Stimulated activated CD4-positive, alpha-beta T cell treated with anti-CD3 and anti-CD28 coated beads, Interleukin-4, amount 100 ng/mL, for 24 hours (primary cell): ENCODE measurements at regions not wholly inside any gene's neighbourhood (a gene's known extent, or its start where the extent isn't known, plus 50 kb on each side); places are given as distances from the start of the nearest gene placed in this dataset.

Experiments used
- DNase-seq: peaks from one replicate; pipeline ENCODE4 v3.0.0-alpha.2; 2020

- no peak for DNase-seq
Observed at GRCh38 chr6:126091466-126091865, 105.1 kb downstream of the TRMT11 start.

DNA sequence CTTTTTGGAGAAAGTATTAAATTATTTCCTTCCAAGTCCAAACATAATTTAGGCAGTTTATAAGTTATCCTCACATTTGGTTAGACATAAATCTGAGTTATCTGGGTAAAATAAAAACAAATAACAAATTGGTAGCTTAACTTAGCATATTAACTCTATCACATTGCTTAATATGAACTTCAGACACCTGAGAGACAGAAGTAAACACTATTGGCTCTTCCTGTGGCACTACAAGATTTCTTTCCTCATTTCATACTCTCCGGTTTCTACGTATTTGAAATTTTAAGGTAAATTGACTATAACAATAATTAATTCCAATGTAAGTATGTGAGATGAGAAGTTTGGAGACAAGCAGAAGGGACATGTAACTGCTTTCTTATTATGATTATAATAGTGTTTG lies 106.8 kb downstream of the TRMT11 start:
- no peak for DNase-seq

- DNase-seq: no peak
Observed at GRCh38 chr6:126094411-126094810, 108.1 kb downstream of the TRMT11 start.

DNA sequence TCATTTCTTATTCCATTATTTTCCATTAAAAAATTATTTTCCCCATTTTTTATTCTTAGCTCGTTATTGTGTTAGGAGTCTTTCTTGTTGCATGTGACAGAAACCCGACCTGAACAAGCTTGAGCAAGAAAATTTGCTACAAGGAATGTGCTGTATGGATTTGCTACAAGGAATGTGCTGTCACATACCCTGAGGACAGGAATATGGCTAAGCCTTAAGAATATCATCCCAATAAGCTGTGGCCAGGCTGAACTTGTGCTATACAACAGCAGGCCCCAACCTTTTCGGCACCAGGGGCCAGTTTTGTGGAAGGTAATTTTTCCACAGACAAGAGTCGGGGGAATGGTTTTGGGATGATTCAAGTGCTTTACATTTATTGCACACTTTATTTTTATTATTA lies 114.0 kb downstream of the TRMT11 start:
- no peak for DNase-seq

- no peak for DNase-seq
Observed at GRCh38 chr6:126102358-126102757, 116.0 kb downstream of the TRMT11 start.

DNA sequence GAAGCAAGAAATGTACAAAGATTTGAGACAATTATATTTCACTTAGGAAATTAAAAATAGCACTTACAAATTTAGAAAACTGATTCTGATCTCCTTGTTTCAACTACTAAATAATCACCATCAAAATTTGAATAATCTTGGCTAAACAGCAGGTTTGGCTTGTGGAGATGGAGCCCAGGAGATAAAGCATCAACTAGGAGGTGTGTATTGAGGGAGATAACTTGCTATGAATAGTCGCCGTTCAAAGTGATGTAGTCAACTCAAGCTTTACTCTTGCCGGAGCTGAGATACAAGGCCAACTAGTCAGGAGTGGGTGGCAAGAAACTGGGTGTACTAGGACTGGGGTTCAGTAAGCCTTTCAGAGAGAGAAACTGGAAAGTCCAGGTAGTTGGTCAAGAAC lies 117.7 kb downstream of the TRMT11 start:
- DNase-seq: no peak

DNA sequence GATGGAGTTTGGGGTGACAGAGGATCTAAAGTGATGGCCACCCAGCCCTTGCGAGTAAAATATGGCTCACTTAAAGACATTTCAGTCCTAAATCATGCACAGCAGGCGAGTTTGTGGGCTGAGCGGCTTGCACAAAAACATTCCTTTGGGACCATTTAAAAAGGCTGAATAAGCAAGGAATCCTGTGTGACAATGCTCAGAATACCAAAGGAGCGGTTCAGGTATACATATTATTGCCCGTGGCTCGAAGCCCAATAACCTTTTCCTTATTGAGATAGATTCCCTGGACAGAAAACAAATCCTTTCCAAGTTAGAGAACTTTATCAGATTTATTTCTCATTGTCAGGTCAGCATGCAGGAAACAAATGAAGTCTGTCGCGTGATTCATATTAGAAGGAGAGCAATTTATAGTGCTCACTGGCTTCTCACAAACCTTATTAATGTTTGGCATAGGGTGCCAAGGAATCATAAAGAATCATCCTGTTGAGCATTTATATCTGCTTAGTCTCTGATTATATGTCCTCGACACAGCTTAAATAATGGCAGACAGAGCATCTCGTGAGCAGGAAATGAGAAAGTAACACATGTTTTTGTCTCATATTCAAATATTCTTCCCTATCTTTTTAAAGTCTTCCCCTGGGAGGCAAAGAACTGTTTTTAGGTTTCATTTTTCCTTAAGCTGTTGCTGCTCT lies 121.3 kb downstream of the TRMT11 start:
- DNase-seq: no peak

- no peak for DNase-seq
Observed at GRCh38 chr6:126110512-126111270, 124.4 kb downstream of the TRMT11 start.

GRCh38 chr6:126111327-126111726 lies 125.0 kb downstream of the TRMT11 start:
- no peak for DNase-seq

- no peak for DNase-seq
Observed at GRCh38 chr6:126112171-126112632, 125.9 kb downstream of the TRMT11 start.

DNA sequence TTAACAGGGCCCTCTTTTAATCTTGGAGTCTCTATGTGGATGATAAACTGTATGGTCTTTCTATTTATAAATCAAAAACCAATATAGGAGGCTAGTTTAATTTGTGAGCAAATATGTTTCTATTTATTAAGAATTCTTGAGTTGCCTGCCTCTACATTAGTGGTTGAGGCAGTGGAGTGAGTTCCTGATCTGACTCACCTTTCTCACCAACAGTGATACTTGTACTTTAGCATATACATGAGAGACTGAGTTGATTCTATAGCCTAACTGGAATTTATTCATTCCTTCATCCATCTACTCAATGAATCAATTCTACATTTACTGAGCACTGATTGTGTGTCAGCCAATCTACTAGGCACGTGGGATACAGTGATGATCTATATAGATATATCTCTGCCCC lies 126.9 kb downstream of the TRMT11 start:
- no peak for DNase-seq

GRCh38 chr6:126117251-126117650 lies 130.9 kb downstream of the TRMT11 start:
- no peak for DNase-seq

GRCh38 chr6:126118058-126118755 lies 131.9 kb downstream of the TRMT11 start:
- DNase-seq: no peak

DNA sequence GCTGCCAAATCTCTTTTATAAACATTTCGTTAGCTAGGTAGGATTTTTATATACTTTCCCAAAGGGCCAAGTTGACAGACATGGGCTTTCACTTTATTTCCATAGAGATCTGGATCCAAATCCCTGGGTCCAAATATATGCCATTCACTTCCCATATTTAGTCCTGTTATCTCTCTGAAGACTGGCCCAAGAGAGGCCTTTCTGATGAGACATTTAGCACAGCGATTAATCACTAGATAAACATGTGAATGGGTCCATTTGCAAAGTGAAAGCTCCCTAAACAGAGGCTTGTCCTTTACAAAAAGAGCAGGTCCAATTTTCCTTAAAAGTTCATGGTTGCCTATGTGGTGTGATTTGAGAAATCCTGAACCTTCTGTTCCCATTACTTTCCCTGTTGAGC lies 132.6 kb downstream of the TRMT11 start:
- DNase-seq: no peak

DNA sequence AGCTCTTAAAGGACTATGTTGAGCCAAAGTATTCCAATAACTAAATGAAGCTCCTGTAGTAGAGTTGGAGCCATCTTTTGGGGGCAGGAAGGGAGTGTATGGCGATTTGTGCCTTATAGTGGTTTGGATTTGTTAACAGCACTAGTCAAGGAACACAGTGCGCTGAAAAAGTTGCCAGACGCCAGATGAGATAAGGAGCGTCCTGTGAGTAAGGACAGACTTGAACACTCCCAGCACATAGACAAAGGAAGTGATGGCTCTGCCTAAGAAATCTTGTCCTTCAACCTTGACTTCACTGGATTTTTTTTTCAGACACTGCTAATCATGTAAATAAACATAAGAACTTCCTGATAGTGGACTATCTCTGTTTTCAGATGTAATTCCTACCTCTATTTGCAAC lies 136.9 kb downstream of the TRMT11 start:
- DNase-seq: no peak

DNA sequence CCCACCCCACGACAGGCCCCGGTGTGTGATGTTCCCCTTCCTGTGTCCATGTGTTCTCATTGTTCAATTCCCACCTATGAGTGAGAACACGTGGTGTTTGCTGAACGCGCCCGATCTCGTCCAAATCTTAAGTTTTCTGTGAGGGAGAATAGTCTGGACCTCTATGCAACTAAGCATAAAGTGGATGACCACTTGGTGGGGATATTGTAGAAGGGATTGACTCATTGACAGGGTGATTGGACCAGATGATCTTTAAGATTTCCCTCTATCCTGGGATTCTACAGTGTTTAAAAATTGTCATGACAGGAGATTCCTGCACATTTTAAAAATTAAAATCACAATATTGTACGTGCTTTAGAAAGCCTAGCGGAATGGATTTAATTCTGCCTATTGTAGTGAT lies 141.3 kb downstream of the TRMT11 start:
- DNase-seq: no peak

GRCh38 chr6:126131246-126131645 lies 144.9 kb downstream of the TRMT11 start:
- DNase-seq: no peak

GRCh38 chr6:126133984-126134383 lies 147.6 kb downstream of the TRMT11 start:
- DNase-seq: no peak

- no peak for DNase-seq
Observed at GRCh38 chr6:126134491-126134890, 148.2 kb downstream of the TRMT11 start.

DNA sequence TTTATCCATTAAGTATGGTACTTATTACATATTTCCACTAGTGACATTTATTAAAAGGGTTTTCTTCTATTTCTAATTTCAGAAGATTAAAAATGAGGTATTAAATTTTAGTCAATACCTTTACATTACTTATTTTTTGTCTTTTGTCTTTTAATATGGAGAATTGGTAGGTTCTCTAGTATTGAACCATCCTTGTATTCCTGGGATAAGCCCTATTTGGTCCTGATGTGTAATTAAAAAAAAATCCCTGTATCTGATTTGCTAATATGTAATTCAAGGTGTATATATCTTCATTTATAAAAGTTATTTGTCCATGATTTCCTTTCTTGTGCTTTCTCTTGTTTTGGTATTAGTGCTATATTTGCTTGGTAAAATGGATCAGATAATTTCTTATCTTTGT lies 153.7 kb downstream of the TRMT11 start:
- no peak for DNase-seq

DNA sequence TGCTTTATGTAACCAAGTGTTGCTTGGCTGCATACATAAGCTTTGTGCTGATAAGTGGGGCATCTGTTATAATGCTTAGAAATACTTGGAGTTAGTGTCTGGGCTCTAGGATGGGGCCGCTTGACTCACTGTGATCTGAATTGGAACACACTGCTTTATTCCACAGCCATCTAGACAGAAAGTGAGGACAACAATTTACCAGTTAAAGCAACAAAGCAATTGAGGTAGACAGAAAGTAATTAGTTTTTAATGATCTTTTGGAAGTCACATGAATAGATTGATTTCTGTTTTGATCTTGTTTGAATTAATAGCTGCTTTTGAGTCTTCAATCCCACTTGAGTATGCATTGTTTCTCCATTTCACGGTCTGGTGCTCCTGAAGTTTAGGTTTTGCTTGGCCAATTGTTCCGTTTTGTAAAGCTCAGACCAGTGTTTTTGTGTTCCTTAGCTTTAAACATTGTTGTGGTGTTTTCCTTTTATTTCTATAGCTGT lies 157.5 kb downstream of the TRMT11 start:
- DNase-seq: no peak

- no peak for DNase-seq
Observed at GRCh38 chr6:126145351-126145750, 159.0 kb downstream of the TRMT11 start.

DNA sequence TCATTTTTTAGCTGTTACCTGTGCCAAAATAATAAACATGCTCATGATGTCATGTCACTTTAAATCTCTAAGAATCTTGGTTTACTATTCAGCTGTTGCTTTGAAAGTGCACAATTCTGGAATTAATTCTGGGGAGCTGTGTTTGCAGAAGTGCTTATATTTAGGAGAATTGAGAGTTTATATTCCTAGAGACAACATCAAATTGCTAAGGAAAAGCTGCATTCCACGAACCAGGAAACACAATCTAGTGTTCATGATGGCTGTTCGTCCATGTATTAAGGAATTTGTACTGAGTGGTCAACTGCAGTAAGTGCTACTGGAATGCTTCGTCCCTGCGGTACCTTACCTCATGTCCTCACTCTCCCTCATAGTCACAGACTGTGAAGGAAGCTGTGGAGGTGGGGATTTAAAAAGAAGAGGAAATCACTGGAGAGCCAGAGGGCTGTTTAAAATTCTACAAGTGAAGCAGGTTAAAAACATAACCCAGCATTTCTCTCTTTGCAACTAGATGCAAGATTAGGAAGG lies 161.0 kb downstream of the TRMT11 start:
- DNase-seq: no peak

DNA sequence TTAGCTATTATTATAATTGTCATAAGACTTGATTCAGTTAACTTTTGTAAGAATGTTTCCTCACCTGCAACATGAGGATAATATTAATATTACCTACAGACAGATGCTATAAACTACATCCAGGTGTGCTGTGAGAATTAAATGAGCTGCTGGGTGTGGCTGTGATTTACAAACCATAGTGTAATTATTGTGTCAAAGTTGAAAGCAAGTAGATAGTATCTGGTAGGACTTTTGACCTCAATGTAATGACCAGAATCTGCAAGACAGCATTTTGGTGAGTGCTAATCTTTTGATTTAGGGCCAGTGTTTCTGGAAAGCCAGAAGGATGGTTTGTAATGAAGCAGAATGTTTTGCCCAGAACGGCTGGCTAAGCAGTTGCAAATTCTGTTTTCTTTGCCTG lies 162.5 kb downstream of the TRMT11 start:
- DNase-seq: no peak
